ENCODE measurements at regions not wholly inside any gene's neighbourhood (a gene's known extent, or its start where the extent isn't known, plus 50 kb on each side); places are given as distances from the start of the nearest gene placed in this dataset.

DNA sequence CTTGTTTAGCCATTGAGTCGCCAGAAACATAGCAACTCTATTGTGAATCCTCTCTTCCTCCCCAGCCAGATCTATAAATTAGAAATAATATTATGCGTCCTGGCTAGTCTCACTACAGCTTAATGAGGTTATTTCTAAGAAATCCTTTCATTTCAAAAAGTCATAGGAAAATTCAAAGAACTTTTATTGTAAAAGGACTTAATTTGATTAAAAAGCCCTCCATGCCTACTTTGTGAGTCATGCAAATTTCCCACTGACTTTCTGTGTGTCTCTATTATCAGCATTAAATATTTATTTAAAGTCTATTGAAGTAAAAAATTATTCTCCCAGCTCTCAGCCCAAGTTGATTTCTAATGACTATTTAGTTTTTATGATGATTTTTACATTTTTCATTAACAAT lies 160.7 kb downstream of the PHLDA1 start:
- no peaks in the 10 kb centered on the region for H4K20me1 ChIP-seq (replicated peaks; ENCODE audit: insufficient read depth)
- H3K4me1 Mint-ChIP-seq = peaks cover 6% of the 10 kb centered on the region; the same call in 2 of the 3 replicates
- H3F3A ChIP-seq (replicated peaks; ENCODE audit: low read depth) = no peaks in the 10 kb centered on the region
- H3K4me3 ChIP-seq = no peak overlapping the region
- H3K27me3 Mint-ChIP-seq (ENCODE audit: insufficient read depth, low read depth, poor library complexity) = peaks cover 4% of the 10 kb centered on the region
- H3K4me1 ChIP-seq (ENCODE audit: insufficient read depth) = peaks cover 4% of the 10 kb centered on the region
- H3K27ac ChIP-seq (ENCODE audit: low read depth) = no peak overlapping the region
- H3K27ac Mint-ChIP-seq = no peak overlapping the region
- DNase-seq (ENCODE audit: low spot score) (no peak), ATAC-seq (no peak)
- H3K79me2 ChIP-seq (replicated peaks; ENCODE audit: insufficient read depth) = no peaks in the 10 kb centered on the region
- H3K36me3 Mint-ChIP-seq (ENCODE audit: low read depth) = peaks cover 19% of the 10 kb centered on the region
- H3K4me3 Mint-ChIP-seq = no peak overlapping the region
- no peaks in the 10 kb centered on the region; the same call in none of the 2 replicates for H3K9me2 ChIP-seq (ENCODE audit: insufficient read depth)
- H3K36me3 ChIP-seq (ENCODE audit: insufficient read depth) = no peaks in the 10 kb centered on the region
- H3K9me3 Mint-ChIP-seq = peaks cover 6% of the 10 kb centered on the region; the same call in 2 of the 3 replicates
- H3K4me2 ChIP-seq = no peak overlapping the region
- H3K27me3 ChIP-seq (ENCODE audit: insufficient read depth) = no peaks in the 10 kb centered on the region
- TF ChIP-seq ZNF331 (CRISPR knock-in tag; IDR thresholded peaks at IDR 0.05; ENCODE audit: low read depth) = no peak
- no peak for TF ChIP-seq EZH2phosphoT487 (IDR thresholded peaks at IDR 0.05; ENCODE audit: unreplicated experiment)
- TF ChIP-seq, protein P1, sequence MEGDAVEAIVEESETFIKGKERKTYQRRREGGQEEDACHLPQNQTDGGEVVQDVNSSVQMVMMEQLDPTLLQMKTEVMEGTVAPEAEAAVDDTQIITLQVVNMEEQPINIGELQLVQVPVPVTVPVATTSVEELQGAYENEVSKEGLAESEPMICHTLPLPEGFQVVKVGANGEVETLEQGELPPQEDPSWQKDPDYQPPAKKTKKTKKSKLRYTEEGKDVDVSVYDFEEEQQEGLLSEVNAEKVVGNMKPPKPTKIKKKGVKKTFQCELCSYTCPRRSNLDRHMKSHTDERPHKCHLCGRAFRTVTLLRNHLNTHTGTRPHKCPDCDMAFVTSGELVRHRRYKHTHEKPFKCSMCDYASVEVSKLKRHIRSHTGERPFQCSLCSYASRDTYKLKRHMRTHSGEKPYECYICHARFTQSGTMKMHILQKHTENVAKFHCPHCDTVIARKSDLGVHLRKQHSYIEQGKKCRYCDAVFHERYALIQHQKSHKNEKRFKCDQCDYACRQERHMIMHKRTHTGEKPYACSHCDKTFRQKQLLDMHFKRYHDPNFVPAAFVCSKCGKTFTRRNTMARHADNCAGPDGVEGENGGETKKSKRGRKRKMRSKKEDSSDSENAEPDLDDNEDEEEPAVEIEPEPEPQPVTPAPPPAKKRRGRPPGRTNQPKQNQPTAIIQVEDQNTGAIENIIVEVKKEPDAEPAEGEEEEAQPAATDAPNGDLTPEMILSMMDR (conservative IDR thresholded peaks at IDR 0.05; ENCODE audit: low read depth in 2 of 2) = no peak
- TF ChIP-seq, protein P2, sequence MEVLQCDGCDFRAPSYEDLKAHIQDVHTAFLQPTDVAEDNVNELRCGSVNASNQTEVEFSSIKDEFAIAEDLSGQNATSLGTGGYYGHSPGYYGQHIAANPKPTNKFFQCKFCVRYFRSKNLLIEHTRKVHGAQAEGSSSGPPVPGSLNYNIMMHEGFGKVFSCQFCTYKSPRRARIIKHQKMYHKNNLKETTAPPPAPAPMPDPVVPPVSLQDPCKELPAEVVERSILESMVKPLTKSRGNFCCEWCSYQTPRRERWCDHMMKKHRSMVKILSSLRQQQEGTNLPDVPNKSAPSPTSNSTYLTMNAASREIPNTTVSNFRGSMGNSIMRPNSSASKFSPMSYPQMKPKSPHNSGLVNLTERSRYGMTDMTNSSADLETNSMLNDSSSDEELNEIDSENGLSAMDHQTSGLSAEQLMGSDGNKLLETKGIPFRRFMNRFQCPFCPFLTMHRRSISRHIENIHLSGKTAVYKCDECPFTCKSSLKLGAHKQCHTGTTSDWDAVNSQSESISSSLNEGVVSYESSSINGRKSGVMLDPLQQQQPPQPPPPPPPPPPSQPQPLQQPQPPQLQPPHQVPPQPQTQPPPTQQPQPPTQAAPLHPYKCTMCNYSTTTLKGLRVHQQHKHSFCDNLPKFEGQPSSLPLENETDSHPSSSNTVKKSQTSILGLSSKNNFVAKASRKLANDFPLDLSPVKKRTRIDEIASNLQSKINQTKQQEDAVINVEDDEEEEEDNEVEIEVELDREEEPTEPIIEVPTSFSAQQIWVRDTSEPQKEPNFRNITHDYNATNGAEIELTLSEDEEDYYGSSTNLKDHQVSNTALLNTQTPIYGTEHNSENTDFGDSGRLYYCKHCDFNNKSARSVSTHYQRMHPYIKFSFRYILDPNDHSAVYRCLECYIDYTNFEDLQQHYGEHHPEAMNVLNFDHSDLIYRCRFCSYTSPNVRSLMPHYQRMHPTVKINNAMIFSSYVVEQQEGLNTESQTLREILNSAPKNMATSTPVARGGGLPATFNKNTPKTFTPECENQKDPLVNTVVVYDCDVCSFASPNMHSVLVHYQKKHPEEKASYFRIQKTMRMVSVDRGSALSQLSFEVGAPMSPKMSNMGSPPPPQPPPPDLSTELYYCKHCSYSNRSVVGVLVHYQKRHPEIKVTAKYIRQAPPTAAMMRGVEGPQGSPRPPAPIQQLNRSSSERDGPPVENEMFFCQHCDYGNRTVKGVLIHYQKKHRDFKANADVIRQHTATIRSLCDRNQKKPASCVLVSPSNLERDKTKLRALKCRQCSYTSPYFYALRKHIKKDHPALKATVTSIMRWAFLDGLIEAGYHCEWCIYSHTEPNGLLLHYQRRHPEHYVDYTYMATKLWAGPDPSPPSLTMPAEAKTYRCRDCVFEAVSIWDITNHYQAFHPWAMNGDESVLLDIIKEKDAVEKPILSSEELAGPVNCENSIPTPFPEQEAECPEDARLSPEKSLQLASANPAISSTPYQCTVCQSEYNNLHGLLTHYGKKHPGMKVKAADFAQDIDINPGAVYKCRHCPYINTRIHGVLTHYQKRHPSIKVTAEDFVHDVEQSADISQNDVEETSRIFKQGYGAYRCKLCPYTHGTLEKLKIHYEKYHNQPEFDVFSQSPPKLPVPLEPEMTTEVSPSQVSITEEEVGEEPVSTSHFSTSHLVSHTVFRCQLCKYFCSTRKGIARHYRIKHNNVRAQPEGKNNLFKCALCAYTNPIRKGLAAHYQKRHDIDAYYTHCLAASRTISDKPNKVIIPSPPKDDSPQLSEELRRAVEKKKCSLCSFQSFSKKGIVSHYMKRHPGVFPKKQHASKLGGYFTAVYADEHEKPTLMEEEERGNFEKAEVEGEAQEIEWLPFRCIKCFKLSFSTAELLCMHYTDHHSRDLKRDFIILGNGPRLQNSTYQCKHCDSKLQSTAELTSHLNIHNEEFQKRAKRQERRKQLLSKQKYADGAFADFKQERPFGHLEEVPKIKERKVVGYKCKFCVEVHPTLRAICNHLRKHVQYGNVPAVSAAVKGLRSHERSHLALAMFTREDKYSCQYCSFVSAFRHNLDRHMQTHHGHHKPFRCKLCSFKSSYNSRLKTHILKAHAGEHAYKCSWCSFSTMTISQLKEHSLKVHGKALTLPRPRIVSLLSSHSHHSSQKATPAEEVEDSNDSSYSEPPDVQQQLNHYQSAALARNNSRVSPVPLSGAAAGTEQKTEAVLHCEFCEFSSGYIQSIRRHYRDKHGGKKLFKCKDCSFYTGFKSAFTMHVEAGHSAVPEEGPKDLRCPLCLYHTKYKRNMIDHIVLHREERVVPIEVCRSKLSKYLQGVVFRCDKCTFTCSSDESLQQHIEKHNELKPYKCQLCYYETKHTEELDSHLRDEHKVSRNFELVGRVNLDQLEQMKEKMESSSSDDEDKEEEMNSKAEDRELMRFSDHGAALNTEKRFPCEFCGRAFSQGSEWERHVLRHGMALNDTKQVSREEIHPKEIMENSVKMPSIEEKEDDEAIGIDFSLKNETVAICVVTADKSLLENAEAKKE (CRISPR knock-in tag; IDR thresholded peaks at IDR 0.05) = no peak
- TF ChIP-seq STAT1 (IDR thresholded peaks at IDR 0.05; ENCODE audit: unreplicated experiment) = no peak
- TF ChIP-seq ZNF114 (CRISPR knock-in tag; IDR thresholded peaks at IDR 0.05) = no peak
- no peak for TF ChIP-seq JUNB (IDR thresholded peaks at IDR 0.05; ENCODE audit: unreplicated experiment)
- TF ChIP-seq NANOG (IDR thresholded peaks at IDR 0.05; ENCODE audit: borderline replicate concordance) = no peak
- no peak for TF ChIP-seq EZH2 (IDR thresholded peaks at IDR 0.05; ENCODE audit: low read depth, unreplicated experiment)
- TF ChIP-seq POLR2AphosphoS5 (IDR thresholded peaks at IDR 0.05; ENCODE audit: low read depth) = no peak
- no peak overlapping the region for H2AFZ ChIP-seq

Data from GM23338 (cell line).